ENCODE measurements at regions not wholly inside any gene's neighbourhood (a gene's known extent, or its start where the extent isn't known, plus 50 kb on each side); places are given as distances from the start of the nearest gene placed in this dataset.

DNA sequence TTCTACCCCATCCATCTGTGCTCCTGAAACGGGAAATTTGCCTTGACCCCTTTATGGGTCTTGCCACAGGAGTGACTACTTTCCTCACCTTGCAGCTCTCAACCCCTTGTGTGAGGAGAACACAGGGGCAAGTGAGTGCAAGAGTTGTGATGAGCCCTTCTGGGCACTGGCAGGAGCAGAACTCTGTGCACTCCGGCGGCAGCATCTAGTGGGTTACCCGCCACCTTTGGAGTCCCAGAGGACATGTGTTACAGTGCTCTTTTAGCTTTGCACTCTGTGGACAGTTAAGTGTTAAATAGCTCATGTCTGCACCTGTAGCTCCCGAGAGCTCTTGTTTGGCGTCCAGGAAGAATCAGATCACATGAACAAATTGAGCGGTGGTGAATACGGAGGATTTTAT is 940.2 kb downstream of the GRIK2 start:
- DNase-seq, result no peak

DNA sequence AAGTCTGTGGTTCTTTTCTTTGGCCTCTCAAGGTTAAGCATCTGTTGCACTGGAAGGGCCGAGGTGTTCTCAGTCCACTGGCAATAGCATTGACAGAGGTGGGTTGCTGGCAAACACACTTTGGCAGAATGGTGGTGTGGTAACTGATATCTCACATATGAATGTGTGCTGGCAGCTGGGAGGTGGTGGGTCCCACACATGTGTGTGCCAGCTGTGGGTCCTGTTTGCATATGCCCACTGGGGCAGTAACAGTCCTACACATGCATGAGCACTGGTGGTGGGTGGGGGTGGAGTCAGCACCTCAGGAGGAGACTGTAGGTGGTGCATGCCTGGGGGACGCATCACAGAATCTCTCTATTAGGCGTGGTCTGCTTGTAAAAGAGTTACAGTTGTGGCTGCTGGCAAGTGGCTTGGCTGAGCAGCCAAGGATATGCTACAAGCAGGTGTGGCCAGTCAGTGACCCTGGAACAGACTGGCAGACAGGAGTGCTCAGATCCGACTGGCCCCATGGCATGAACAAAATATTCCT is 934.3 kb downstream of the GRIK2 start:
- DNase-seq, result no peak

DNA sequence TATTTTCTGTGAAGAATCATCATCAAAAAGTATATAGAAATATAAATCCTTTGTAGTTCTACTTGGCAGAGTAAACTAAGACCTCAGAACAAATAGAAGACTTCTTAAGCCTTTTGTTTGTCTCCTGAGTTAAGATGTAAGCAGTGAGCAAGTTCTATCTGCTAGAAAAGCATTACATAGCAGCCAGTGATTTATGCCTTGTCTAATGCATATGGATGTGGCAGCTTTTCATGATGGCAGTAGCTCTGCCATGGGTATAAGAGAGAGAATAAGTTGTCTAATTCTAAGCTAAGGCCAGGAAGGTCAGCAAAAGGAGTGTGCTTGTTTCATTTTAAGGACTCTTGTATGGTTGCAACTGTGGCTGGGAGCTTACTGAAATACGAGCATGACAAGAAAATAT is 920.2 kb downstream of the GRIK2 start:
- no peak for DNase-seq

GRCh38 chr6:102309700-102310099 is 916.2 kb downstream of the GRIK2 start:
- DNase-seq, result no peak

- no peak for DNase-seq
Observed at GRCh38 chr6:102300350-102300749, 906.8 kb downstream of the GRIK2 start.

GRCh38 chr6:102298051-102298450 is 904.5 kb downstream of the GRIK2 start:
- DNase-seq, result no peak

Data from RPMI8226 (cell line).